Kidney (tissue), 13 donors: ENCODE measurements at regions not wholly inside any gene's neighbourhood (a gene's known extent, or its start where the extent isn't known, plus 50 kb on each side); places are given as distances from the start of the nearest gene placed in this dataset.

ENCODE experiments used
- DNase-seq, 5 donors: peaks; one replicate each; pipeline ENCODE4 v3.0.0-alpha.2; 2013 to 2020
- FAIRE-seq: peaks from 2 replicates; lab custom pipeline; 2012; peaks lifted over from hg19 to GRCh38; lab: Jason Lieb, UNC
- H3K27ac ChIP-seq, 2 donors: one replicate each; pipeline ENCODE4 v1.7.0; 2013; ENCODE audit warnings: low read depth in 2 of 2, low read length in 2 of 2, inconsistent platforms in 1 of 2
- H3K27me3 ChIP-seq: one replicate; pipeline ENCODE4 v1.7.1; 2013; ENCODE audit warnings: low read length, inconsistent platforms; ENCODE audit not compliant: control insufficient read depth, insufficient read depth
- H3K36me3 ChIP-seq, 3 donors: one replicate each; pipeline versions ENCODE4 v1.7.0 to v1.7.1; 2013; ENCODE audit warnings: low read length in 3 of 3, control low read depth in 1 of 3, inconsistent platforms in 1 of 3; ENCODE audit not compliant: insufficient read depth in 3 of 3, control insufficient read depth in 2 of 3
- H3K4me1 ChIP-seq, 3 donors: one replicate each; pipeline versions ENCODE4 v1.7.0 to v1.7.1; 2013; ENCODE audit warnings: low read length in 3 of 3, inconsistent platforms in 1 of 3, low read depth in 1 of 3; ENCODE audit not compliant: control insufficient read depth in 2 of 3, insufficient read depth in 2 of 3
- H3K4me3 ChIP-seq, 3 donors: one replicate each; pipeline versions ENCODE4 v1.7.0 to v1.8.1; 2013; ENCODE audit warnings: low read length in 3 of 3, control low read depth in 1 of 3, inconsistent platforms in 1 of 3
- H3K9ac ChIP-seq, 3 donors: one replicate each; pipeline versions ENCODE4 v1.7.0 to v1.7.1; 2013; ENCODE audit warnings: low read length in 3 of 3, control low read depth in 1 of 3, inconsistent platforms in 1 of 3
- H3K9me3 ChIP-seq, 3 donors: one replicate each; pipeline versions ENCODE4 v1.7.0 to v1.7.1; 2013; ENCODE audit warnings: low read length in 3 of 3, control low read depth in 1 of 3, inconsistent platforms in 1 of 3; ENCODE audit not compliant: control insufficient read depth in 2 of 3, insufficient read depth in 1 of 3
- intact Hi-C: fragments of 100-400 bp; cut with DNase I; formaldehyde crosslinking; loops from one replicate; pipeline ENCODE4 v1.11.1; 2022
- TF ChIP-seq, protein P1 (sequence below): IDR thresholded peaks from 3 replicates; pipeline ENCODE4 v1.5.1; 2012; ENCODE audit warnings: mild to moderate bottlenecking, moderate library complexity, borderline replicate concordance; ENCODE audit not compliant: insufficient read depth; ENCODE audit errors: extremely low read depth
- donor health status: control.
- donor health status: control.
- donor health status: control.
- donor health status: control.
- donor health status: control.
- donor health status: DM: yes; HTN: yes; CAD: no.
- donor health status: Normal renal cell carcinoma (clear cell type).

DNA sequence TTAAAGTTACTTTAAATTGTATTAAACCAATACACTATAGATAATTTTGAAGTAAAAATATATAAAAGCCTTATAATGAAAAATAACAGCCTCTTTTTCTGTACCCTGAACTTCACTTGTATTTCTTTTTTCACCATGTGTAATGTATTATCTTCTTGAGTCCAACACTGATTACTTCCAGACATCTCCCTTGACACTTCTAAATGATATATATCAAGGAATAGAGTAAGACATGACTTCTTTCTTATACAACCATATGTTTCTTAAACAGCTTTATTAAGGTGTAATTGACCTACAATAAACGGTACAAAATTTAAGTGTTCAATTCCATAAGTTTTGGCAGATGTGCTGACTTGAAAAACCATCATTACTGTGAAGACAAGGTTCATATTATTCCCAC lies 531.9 kb downstream of the OLFM4 start:
- no peaks in the 10 kb centered on the region for H3K27me3 ChIP-seq
- FAIRE-seq, result no peak
- intact Hi-C loops, result no loop called here
- H3K4me3 ChIP-seq, result no peak overlapping the region
- H3K9ac ChIP-seq, result no peak overlapping the region
- no peak for DNase-seq
- no peaks in the 10 kb centered on the region for H3K4me1 ChIP-seq
- no peaks in the 10 kb centered on the region for H3K9me3 ChIP-seq
- TF ChIP-seq, protein P1, sequence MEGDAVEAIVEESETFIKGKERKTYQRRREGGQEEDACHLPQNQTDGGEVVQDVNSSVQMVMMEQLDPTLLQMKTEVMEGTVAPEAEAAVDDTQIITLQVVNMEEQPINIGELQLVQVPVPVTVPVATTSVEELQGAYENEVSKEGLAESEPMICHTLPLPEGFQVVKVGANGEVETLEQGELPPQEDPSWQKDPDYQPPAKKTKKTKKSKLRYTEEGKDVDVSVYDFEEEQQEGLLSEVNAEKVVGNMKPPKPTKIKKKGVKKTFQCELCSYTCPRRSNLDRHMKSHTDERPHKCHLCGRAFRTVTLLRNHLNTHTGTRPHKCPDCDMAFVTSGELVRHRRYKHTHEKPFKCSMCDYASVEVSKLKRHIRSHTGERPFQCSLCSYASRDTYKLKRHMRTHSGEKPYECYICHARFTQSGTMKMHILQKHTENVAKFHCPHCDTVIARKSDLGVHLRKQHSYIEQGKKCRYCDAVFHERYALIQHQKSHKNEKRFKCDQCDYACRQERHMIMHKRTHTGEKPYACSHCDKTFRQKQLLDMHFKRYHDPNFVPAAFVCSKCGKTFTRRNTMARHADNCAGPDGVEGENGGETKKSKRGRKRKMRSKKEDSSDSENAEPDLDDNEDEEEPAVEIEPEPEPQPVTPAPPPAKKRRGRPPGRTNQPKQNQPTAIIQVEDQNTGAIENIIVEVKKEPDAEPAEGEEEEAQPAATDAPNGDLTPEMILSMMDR, result no peak
- no peaks in the 10 kb centered on the region for H3K36me3 ChIP-seq
- no peak overlapping the region for H3K27ac ChIP-seq

DNA sequence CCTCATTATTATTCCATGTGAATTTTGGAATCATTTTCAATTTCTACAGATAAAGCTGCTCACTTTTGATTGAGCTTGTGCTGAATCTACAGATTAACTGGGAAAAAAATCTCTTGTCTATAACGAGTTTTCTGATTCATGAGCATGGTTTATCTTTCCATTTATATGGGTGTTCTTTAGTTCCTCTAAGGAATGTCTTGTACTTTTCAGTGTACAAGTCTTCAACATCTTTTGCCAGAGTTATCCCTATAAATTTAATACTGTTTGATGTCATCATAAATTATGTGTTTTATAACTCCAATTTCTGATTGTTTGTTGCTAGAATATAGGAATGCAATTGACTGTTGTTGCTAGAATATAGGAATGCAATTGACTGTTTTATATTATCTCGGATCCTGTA lies 533.8 kb downstream of the OLFM4 start:
- Histone ChIP-seq H3K36me3 (no peaks in the 10 kb centered on the region), H3K4me1 (no peaks in the 10 kb centered on the region), H3K9me3 (no peaks in the 10 kb centered on the region), H3K27ac (no peak overlapping the region), H3K4me3 (no peak overlapping the region), H3K9ac (no peak overlapping the region), H3K27me3 (no peaks in the 10 kb centered on the region)
- TF ChIP-seq, protein P1, result no peak
- no peak for DNase-seq
- intact Hi-C loops, result no loop called here
- FAIRE-seq, result no peak

DNA sequence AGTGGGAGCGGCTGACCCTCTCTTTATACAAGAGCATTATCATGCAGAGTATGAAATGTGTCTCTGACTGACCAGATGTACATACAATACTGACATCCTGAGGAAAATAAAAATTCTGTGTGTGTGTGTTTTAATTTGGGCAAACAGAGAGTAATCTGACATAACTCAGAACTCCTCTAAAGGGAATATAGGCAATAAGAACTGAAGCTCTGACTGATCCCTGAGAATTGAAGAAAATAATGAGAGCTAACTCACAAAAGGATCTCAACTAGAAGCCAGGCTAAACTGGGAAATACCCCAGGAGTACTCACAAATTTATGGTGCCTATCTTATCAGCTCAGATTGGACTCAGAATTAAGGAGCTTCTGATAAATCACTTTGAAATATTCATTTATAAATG lies 539.9 kb downstream of the OLFM4 start:
- peak in 1 of 5 donors; percentile 8 for DNase-seq
- Histone ChIP-seq H3K9ac (no peak overlapping the region), H3K4me1 (no peaks in the 10 kb centered on the region), H3K4me3 (no peak overlapping the region), H3K9me3 (no peaks in the 10 kb centered on the region), H3K27ac (no peak overlapping the region), H3K36me3 (no peaks in the 10 kb centered on the region), H3K27me3 (no peaks in the 10 kb centered on the region)
- intact Hi-C loops, result no loop called here
- TF ChIP-seq, protein P1, result no peak
- FAIRE-seq, result no peak

DNA sequence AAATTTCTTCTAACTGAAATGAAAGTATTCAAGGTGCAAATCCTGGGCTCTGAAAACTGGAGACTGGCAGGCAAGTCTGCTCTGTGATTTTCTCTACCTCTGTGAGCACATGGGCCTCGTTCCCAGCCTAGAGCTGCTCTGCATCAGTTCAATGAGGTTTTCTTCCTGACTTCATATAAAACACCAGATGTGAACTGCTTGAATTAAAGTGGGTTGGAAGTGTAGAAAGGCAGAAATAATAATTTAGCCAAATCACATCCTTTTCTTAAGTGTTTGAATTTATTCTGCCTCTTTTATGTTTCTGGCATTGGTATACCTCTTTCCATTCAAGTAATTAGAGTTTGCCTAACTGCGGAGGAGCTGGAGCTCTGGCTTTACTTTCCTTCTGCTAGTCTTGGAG lies 540.8 kb downstream of the OLFM4 start:
- Histone ChIP-seq H3K4me3 (no peak overlapping the region), H3K9ac (no peak overlapping the region), H3K27ac (no peak overlapping the region), H3K27me3 (no peaks in the 10 kb centered on the region), H3K4me1 (no peaks in the 10 kb centered on the region), H3K36me3 (no peaks in the 10 kb centered on the region), H3K9me3 (no peaks in the 10 kb centered on the region)
- no peak for FAIRE-seq
- TF ChIP-seq, protein P1, result no peak
- DNase-seq, result peak in 1 of 5 donors; percentile 42
- intact Hi-C loops, result no loop called here
